WTC11 (cell line): ENCODE measurements at regions not wholly inside any gene's neighbourhood (a gene's known extent, or its start where the extent isn't known, plus 50 kb on each side); places are given as distances from the start of the nearest gene placed in this dataset.

Experiments
- ATAC-seq: fragments of 200-7000 bp; cut with Tn5 transposase; 2 replicates; pipeline ENCODE4 v1.10.0; 2021; ENCODE audit warnings: mild to moderate bottlenecking, moderate library complexity
- CTCF ChIA-PET: fragments of 300-600 bp; sonication (Branson Sonifier 250); formaldehyde crosslinking; loops from one replicate; lab custom pipeline; 2021; ENCODE audit warnings: antibody characterized with exemption; lab: Charles Lee
- POLR2A ChIA-PET: fragments of 350-600 bp; sonication (Branson Sonifier 250); formaldehyde crosslinking; loops from one replicate; lab custom pipeline; 2021; ENCODE audit warnings: antibody characterized with exemption; lab: Charles Lee
- DNase-seq: peaks from one replicate; pipeline ENCODE4 v3.0.0; 2021; ENCODE audit warnings: low spot score
- H3K27ac Mint-ChIP-seq: 2 replicates; pipeline ENCODE4 v1.8.0; 2021; ENCODE audit warnings: mixed read lengths
- H3K27me3 Mint-ChIP-seq: 2 replicates; pipeline ENCODE4 v1.8.0; 2021; ENCODE audit warnings: low read depth, mild to moderate bottlenecking, moderate library complexity, mixed read lengths
- H3K36me3 Mint-ChIP-seq: 2 replicates; pipeline ENCODE4 v1.8.0; 2021; ENCODE audit warnings: mixed read lengths
- H3K4me1 Mint-ChIP-seq: 2 replicates; pipeline ENCODE4 v1.8.0; 2022; ENCODE audit warnings: mixed read lengths
- H3K4me3 Mint-ChIP-seq: 2 replicates; pipeline ENCODE4 v1.8.0; 2021; ENCODE audit warnings: mild to moderate bottlenecking, moderate library complexity, mixed read lengths
- H3K9me3 Mint-ChIP-seq: 2 replicates; pipeline ENCODE4 v1.8.0; 2021; ENCODE audit warnings: mixed read lengths
- AFF4 ChIP-seq: sonication (generic); formaldehyde crosslinking; IDR thresholded peaks from 2 replicates; pipeline ENCODE4 v1.8.1; 2023; ENCODE audit warnings: mild to moderate bottlenecking, missing genetic modification reagents, borderline replicate concordance
- ARID4B ChIP-seq: sonication (generic); formaldehyde crosslinking; IDR thresholded peaks from 2 replicates; pipeline ENCODE4 v1.8.0; 2023; ENCODE audit warnings: missing genetic modification reagents, mild to moderate bottlenecking, borderline replicate concordance
- GRHL2 ChIP-seq: fragments of 250-450 bp; sonication (Bioruptor Pico); IDR thresholded peaks from 2 replicates; pipeline ENCODE4 v1.8.0; 2022; ENCODE audit warnings: mild to moderate bottlenecking, moderate library complexity; ENCODE audit not compliant: insufficient replicate concordance, severe bottlenecking
- HMGA2 ChIP-seq: fragments of 250-450 bp; sonication (Bioruptor Pico); IDR thresholded peaks from 2 replicates; pipeline ENCODE4 v1.4.0; 2021; ENCODE audit warnings: mild to moderate bottlenecking, moderate library complexity
- TCF7 ChIP-seq: sonication (generic); formaldehyde crosslinking; IDR thresholded peaks from 2 replicates; pipeline ENCODE4 v1.8.0; 2022; ENCODE audit warnings: mild to moderate bottlenecking, low read depth, missing genetic modification reagents, moderate library complexity
- TEAD1 ChIP-seq: sonication (generic); formaldehyde crosslinking; IDR thresholded peaks from 2 replicates; pipeline ENCODE4 v1.8.0; 2022; ENCODE audit warnings: mild to moderate bottlenecking, missing genetic modification reagents
- TEAD4 ChIP-seq: sonication (generic); formaldehyde crosslinking; IDR thresholded peaks from 2 replicates; pipeline ENCODE4 v1.8.0; 2022; ENCODE audit warnings: mild to moderate bottlenecking, missing genetic modification reagents
- ZNF512 ChIP-seq: sonication (generic); formaldehyde crosslinking; IDR thresholded peaks from 2 replicates; pipeline ENCODE4 v1.8.1; 2022; ENCODE audit warnings: missing genetic modification reagents, borderline replicate concordance
- TF ChIP-seq, protein P1 (sequence below): sonication (generic); formaldehyde crosslinking; IDR thresholded peaks from 2 replicates; pipeline ENCODE4 v1.8.0; 2022; ENCODE audit warnings: mild to moderate bottlenecking, missing genetic modification reagents
- TF ChIP-seq, protein P2 (sequence below): sonication (generic); formaldehyde crosslinking; IDR thresholded peaks from 2 replicates; pipeline ENCODE4 v1.8.1; 2023; ENCODE audit warnings: mild to moderate bottlenecking, missing genetic modification reagents
- TF ChIP-seq, protein P3 (sequence below): sonication (generic); formaldehyde crosslinking; IDR thresholded peaks from 2 replicates; pipeline ENCODE4 v1.8.0; 2022; ENCODE audit warnings: mild to moderate bottlenecking, missing genetic modification reagents
- TF ChIP-seq, protein P4 (sequence below): sonication (generic); formaldehyde crosslinking; IDR thresholded peaks from 2 replicates; pipeline ENCODE4 v1.8.1; 2023; ENCODE audit warnings: mild to moderate bottlenecking, missing genetic modification reagents
- TF ChIP-seq, protein P5 (sequence below): sonication (generic); formaldehyde crosslinking; IDR thresholded peaks from 2 replicates; pipeline ENCODE4 v1.8.0; 2023; ENCODE audit warnings: missing genetic modification reagents
- TF ChIP-seq, protein P6 (sequence below): fragments of 200-600 bp; IDR thresholded peaks from 2 replicates; pipeline ENCODE4 v1.8.0; 2022; ENCODE audit warnings: antibody characterized with exemption

- TF ChIP-seq, protein P1, sequence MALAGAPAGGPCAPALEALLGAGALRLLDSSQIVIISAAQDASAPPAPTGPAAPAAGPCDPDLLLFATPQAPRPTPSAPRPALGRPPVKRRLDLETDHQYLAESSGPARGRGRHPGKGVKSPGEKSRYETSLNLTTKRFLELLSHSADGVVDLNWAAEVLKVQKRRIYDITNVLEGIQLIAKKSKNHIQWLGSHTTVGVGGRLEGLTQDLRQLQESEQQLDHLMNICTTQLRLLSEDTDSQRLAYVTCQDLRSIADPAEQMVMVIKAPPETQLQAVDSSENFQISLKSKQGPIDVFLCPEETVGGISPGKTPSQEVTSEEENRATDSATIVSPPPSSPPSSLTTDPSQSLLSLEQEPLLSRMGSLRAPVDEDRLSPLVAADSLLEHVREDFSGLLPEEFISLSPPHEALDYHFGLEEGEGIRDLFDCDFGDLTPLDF: no peak
- TF ChIP-seq, protein P2, sequence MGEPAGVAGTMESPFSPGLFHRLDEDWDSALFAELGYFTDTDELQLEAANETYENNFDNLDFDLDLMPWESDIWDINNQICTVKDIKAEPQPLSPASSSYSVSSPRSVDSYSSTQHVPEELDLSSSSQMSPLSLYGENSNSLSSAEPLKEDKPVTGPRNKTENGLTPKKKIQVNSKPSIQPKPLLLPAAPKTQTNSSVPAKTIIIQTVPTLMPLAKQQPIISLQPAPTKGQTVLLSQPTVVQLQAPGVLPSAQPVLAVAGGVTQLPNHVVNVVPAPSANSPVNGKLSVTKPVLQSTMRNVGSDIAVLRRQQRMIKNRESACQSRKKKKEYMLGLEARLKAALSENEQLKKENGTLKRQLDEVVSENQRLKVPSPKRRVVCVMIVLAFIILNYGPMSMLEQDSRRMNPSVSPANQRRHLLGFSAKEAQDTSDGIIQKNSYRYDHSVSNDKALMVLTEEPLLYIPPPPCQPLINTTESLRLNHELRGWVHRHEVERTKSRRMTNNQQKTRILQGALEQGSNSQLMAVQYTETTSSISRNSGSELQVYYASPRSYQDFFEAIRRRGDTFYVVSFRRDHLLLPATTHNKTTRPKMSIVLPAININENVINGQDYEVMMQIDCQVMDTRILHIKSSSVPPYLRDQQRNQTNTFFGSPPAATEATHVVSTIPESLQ (CRISPR knock-in tag): no peak
- TF ChIP-seq AFF4 (CRISPR knock-in tag): no peak
- TF ChIP-seq, protein P3, sequence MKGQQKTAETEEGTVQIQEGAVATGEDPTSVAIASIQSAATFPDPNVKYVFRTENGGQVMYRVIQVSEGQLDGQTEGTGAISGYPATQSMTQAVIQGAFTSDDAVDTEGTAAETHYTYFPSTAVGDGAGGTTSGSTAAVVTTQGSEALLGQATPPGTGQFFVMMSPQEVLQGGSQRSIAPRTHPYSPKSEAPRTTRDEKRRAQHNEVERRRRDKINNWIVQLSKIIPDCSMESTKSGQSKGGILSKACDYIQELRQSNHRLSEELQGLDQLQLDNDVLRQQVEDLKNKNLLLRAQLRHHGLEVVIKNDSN: no peak
- TF ChIP-seq, protein P4, sequence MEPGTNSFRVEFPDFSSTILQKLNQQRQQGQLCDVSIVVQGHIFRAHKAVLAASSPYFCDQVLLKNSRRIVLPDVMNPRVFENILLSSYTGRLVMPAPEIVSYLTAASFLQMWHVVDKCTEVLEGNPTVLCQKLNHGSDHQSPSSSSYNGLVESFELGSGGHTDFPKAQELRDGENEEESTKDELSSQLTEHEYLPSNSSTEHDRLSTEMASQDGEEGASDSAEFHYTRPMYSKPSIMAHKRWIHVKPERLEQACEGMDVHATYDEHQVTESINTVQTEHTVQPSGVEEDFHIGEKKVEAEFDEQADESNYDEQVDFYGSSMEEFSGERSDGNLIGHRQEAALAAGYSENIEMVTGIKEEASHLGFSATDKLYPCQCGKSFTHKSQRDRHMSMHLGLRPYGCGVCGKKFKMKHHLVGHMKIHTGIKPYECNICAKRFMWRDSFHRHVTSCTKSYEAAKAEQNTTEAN (CRISPR knock-in tag): no peak
- TF ChIP-seq GRHL2 (CRISPR knock-in tag): no peak
- TF ChIP-seq TEAD1 (CRISPR knock-in tag): no peak
Measured at GRCh38 chr11:80284946-80285785, 844.3 kb upstream of the TENM4 start (continued).

DNA sequence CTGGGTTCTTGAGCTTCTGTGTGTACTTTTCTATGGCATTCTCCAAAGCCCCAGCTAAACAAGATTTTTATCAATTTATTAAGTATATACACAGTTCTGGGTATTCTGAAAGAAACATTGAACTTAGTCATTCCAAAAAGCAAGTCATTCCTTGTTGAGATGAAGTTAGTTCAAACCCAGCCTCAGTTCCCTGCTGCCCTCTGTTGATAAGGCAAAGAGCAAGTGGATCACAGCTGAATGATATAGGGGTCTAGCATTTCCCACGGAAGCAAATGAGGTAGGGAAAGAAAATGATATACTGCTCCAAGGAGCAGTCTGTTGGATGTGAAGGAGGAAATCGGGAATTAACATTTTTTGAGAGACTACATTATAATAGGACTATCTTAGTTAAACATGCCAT, 841.8 kb upstream of the TENM4 start:
- H3K4me1 Mint-ChIP-seq: peaks cover 13% of the 10 kb centered on the region
- H3K9me3 Mint-ChIP-seq: no peaks in the 10 kb centered on the region
- POLR2A ChIA-PET: no interaction called here
- H3K27ac Mint-ChIP-seq: no peak overlapping the region
- CTCF ChIA-PET: interaction anchor here (1.4 kb wide), 1 partner anchor 38 kb away, joined by 4 read pairs; no protein-coding TSS in a partner anchor
- no peaks in the 10 kb centered on the region; the same call in 1 of the 2 replicates for H3K27me3 Mint-ChIP-seq
- no peak overlapping the region for H3K4me3 Mint-ChIP-seq
- DNase-seq (no peak), ATAC-seq (peak; percentile 47)
- H3K36me3 Mint-ChIP-seq: no peaks in the 10 kb centered on the region
- no peak for TF ChIP-seq HMGA2 (CRISPR knock-in tag)
- TF ChIP-seq, protein P5, sequence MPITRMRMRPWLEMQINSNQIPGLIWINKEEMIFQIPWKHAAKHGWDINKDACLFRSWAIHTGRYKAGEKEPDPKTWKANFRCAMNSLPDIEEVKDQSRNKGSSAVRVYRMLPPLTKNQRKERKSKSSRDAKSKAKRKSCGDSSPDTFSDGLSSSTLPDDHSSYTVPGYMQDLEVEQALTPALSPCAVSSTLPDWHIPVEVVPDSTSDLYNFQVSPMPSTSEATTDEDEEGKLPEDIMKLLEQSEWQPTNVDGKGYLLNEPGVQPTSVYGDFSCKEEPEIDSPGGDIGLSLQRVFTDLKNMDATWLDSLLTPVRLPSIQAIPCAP: no peak
- TF ChIP-seq, protein P3: no peak
- TF ChIP-seq, protein P6, sequence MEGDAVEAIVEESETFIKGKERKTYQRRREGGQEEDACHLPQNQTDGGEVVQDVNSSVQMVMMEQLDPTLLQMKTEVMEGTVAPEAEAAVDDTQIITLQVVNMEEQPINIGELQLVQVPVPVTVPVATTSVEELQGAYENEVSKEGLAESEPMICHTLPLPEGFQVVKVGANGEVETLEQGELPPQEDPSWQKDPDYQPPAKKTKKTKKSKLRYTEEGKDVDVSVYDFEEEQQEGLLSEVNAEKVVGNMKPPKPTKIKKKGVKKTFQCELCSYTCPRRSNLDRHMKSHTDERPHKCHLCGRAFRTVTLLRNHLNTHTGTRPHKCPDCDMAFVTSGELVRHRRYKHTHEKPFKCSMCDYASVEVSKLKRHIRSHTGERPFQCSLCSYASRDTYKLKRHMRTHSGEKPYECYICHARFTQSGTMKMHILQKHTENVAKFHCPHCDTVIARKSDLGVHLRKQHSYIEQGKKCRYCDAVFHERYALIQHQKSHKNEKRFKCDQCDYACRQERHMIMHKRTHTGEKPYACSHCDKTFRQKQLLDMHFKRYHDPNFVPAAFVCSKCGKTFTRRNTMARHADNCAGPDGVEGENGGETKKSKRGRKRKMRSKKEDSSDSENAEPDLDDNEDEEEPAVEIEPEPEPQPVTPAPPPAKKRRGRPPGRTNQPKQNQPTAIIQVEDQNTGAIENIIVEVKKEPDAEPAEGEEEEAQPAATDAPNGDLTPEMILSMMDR: no peak
- TF ChIP-seq TCF7 (CRISPR knock-in tag): no peak
- no peak for TF ChIP-seq ZNF512 (CRISPR knock-in tag)
- TF ChIP-seq ARID4B (CRISPR knock-in tag): no peak
- no peak for TF ChIP-seq TEAD4 (CRISPR knock-in tag)
